ENCODE measurements at regions not wholly inside any gene's neighbourhood (a gene's known extent, or its start where the extent isn't known, plus 50 kb on each side); places are given as distances from the start of the nearest gene placed in this dataset.
"Not testable (repeated sequence)": the region's sequence is repeated elsewhere in the genome, so short reads cannot be mapped to it uniquely, and the experiment has no call there.

GRCh38 chr9:86585422-86586143, 231.4 kb upstream of the TUT7 start:
- no peak for DNase-seq (ENCODE audit: extremely low read depth, low read depth, low spot score)

GRCh38 chr9:86580688-86581087, 226.5 kb upstream of the TUT7 start:
- no peak for DNase-seq (ENCODE audit: extremely low read depth, low read depth, low spot score)

GRCh38 chr9:86578722-86579121, 224.5 kb upstream of the TUT7 start:
- no peak for DNase-seq (ENCODE audit: extremely low read depth, low read depth, low spot score)

- no peak for DNase-seq (ENCODE audit: extremely low read depth, low read depth, low spot score)
These were observed 223.5 kb upstream of the TUT7 start for GRCh38 chr9:86577420-86578333.

- no peak for DNase-seq (ENCODE audit: extremely low read depth, low read depth, low spot score)
These were observed 221.8 kb upstream of the TUT7 start for GRCh38 chr9:86575825-86576525.

- no peak for DNase-seq (ENCODE audit: extremely low read depth, low read depth, low spot score)
These were observed 220.9 kb upstream of the TUT7 start for GRCh38 chr9:86575137-86575536.

GRCh38 chr9:86573886-86574285, 219.7 kb upstream of the TUT7 start:
- DNase-seq (ENCODE audit: extremely low read depth, low read depth, low spot score), result no peak

- DNase-seq (ENCODE audit: extremely low read depth, low read depth, low spot score), result no peak
These were observed 218.7 kb upstream of the TUT7 start for GRCh38 chr9:86572904-86573303.

- not testable (repeated sequence) for DNase-seq (ENCODE audit: extremely low read depth, low read depth, low spot score)
These were observed 211.4 kb upstream of the TUT7 start for GRCh38 chr9:86565603-86566002.

- no peak for DNase-seq (ENCODE audit: extremely low read depth, low read depth, low spot score)
These were observed 209.7 kb upstream of the TUT7 start for GRCh38 chr9:86563936-86564335.

GRCh38 chr9:86563350-86563749, 209.1 kb upstream of the TUT7 start:
- no peak for DNase-seq (ENCODE audit: extremely low read depth, low read depth, low spot score)

- DNase-seq (ENCODE audit: extremely low read depth, low read depth, low spot score), result no peak
These were observed 208.5 kb upstream of the TUT7 start for GRCh38 chr9:86562691-86563090.

GRCh38 chr9:86557918-86558317, 203.7 kb upstream of the TUT7 start:
- DNase-seq (ENCODE audit: extremely low read depth, low read depth, low spot score), result no peak

GRCh38 chr9:86557063-86557766, 203.0 kb upstream of the TUT7 start:
- no peak for DNase-seq (ENCODE audit: extremely low read depth, low read depth, low spot score)

GRCh38 chr9:86555661-86556060, 201.5 kb upstream of the TUT7 start:
- DNase-seq (ENCODE audit: extremely low read depth, low read depth, low spot score), result no peak

- no peak for DNase-seq (ENCODE audit: extremely low read depth, low read depth, low spot score)
These were observed 196.2 kb upstream of the TUT7 start for GRCh38 chr9:86550401-86550800.

- DNase-seq (ENCODE audit: extremely low read depth, low read depth, low spot score), result no peak
These were observed 195.7 kb upstream of the TUT7 start for GRCh38 chr9:86549920-86550319.

GRCh38 chr9:86549401-86549811, 195.2 kb upstream of the TUT7 start:
- no peak for DNase-seq (ENCODE audit: extremely low read depth, low read depth, low spot score)

- DNase-seq (ENCODE audit: extremely low read depth, low read depth, low spot score), result no peak
These were observed 194.0 kb upstream of the TUT7 start for GRCh38 chr9:86548220-86548619.

- no peak for DNase-seq (ENCODE audit: extremely low read depth, low read depth, low spot score)
These were observed 193.4 kb upstream of the TUT7 start for GRCh38 chr9:86547571-86547970.

- DNase-seq (ENCODE audit: extremely low read depth, low read depth, low spot score), result no peak
These were observed 192.5 kb upstream of the TUT7 start for GRCh38 chr9:86546712-86547111.
